ENCODE measurements at regions not wholly inside any gene's neighbourhood (a gene's known extent, or its start where the extent isn't known, plus 50 kb on each side); places are given as distances from the start of the nearest gene placed in this dataset.

GRCh38 chr4:96003951-96004740 lies 164.3 kb downstream of the PDHA2 start:
- Mint-ChIP-seq H3K27ac (no peak overlapping the region), H3K27me3 (no peaks in the 10 kb centered on the region), H3K36me3 (no peaks in the 10 kb centered on the region), H3K4me1 (no peaks in the 10 kb centered on the region), H3K4me3 (no peak overlapping the region), H3K9me3 (peaks cover 0 to 10% (median 0%) of the 10 kb centered on the region in 5 donors)
- CTCF ChIA-PET: no interaction called here
- no peaks in the 10 kb centered on the region for H3K27me3 ChIP-seq (ENCODE audit: insufficient read depth, low read length, poor library complexity, severe bottlenecking)
- H3K9me3 ChIP-seq (ENCODE audit: low read length): no peaks in the 10 kb centered on the region
- no peak overlapping the region for H3K27ac ChIP-seq (ENCODE audit: low read depth, low read length)
- no peaks in the 10 kb centered on the region for H3K36me3 ChIP-seq (ENCODE audit: insufficient read depth, low read length)
- no peaks in the 10 kb centered on the region for H3K4me1 ChIP-seq (ENCODE audit: insufficient read depth, low read length)
- POLR2A ChIA-PET: no interaction called here
- no peak overlapping the region for H3K4me3 ChIP-seq (ENCODE audit: low read length)
- no peak for DNase-seq

GRCh38 chr4:96009427-96010119 lies 169.7 kb downstream of the PDHA2 start:
- Histone ChIP-seq H3K36me3 (ENCODE audit: insufficient read depth, low read length) (no peaks in the 10 kb centered on the region), H3K9me3 (ENCODE audit: low read length) (no peaks in the 10 kb centered on the region), H3K27me3 (ENCODE audit: insufficient read depth, low read length, poor library complexity, severe bottlenecking) (no peaks in the 10 kb centered on the region), H3K4me1 (ENCODE audit: insufficient read depth, low read length) (no peaks in the 10 kb centered on the region), H3K27ac (ENCODE audit: low read depth, low read length) (no peak overlapping the region), H3K4me3 (ENCODE audit: low read length) (no peak overlapping the region)
- H3K36me3 Mint-ChIP-seq: no peaks in the 10 kb centered on the region
- H3K4me1 Mint-ChIP-seq: no peaks in the 10 kb centered on the region
- no peak overlapping the region for H3K4me3 Mint-ChIP-seq
- peaks cover 0 to 8% (median 3%) of the 10 kb centered on the region in 5 donors for H3K9me3 Mint-ChIP-seq
- ChIA-PET CTCF (no interaction called here), POLR2A (no interaction called here)
- DNase-seq: no peak
- H3K27ac Mint-ChIP-seq: no peak overlapping the region
- H3K27me3 Mint-ChIP-seq: no peaks in the 10 kb centered on the region

GRCh38 chr4:96012687-96013086 lies 172.8 kb downstream of the PDHA2 start:
- no peaks in the 10 kb centered on the region for H3K36me3 ChIP-seq (ENCODE audit: insufficient read depth, low read length)
- H3K27me3 Mint-ChIP-seq: no peaks in the 10 kb centered on the region
- peaks cover 0 to 6% (median 3%) of the 10 kb centered on the region in 5 donors for H3K9me3 Mint-ChIP-seq
- H3K36me3 Mint-ChIP-seq: no peaks in the 10 kb centered on the region
- no peaks in the 10 kb centered on the region for H3K4me1 Mint-ChIP-seq
- no peak overlapping the region for H3K4me3 Mint-ChIP-seq
- ChIA-PET CTCF (no interaction called here), POLR2A (no interaction called here)
- H3K27ac ChIP-seq (ENCODE audit: low read depth, low read length): no peak overlapping the region
- H3K9me3 ChIP-seq (ENCODE audit: low read length): no peaks in the 10 kb centered on the region
- no peak for DNase-seq
- H3K4me1 ChIP-seq (ENCODE audit: insufficient read depth, low read length): no peaks in the 10 kb centered on the region
- H3K4me3 ChIP-seq (ENCODE audit: low read length): no peak overlapping the region
- H3K27ac Mint-ChIP-seq: no peak overlapping the region
- H3K27me3 ChIP-seq (ENCODE audit: insufficient read depth, low read length, poor library complexity, severe bottlenecking): no peaks in the 10 kb centered on the region

GRCh38 chr4:96016634-96017299 lies 176.9 kb downstream of the PDHA2 start:
- Mint-ChIP-seq H3K4me3 (no peak overlapping the region), H3K9me3 (peaks cover 0 to 5% (median 0%) of the 10 kb centered on the region in 5 donors), H3K27me3 (no peaks in the 10 kb centered on the region), H3K36me3 (no peaks in the 10 kb centered on the region), H3K27ac (no peak overlapping the region), H3K4me1 (no peaks in the 10 kb centered on the region)
- POLR2A ChIA-PET: no interaction called here
- DNase-seq: no peak
- H3K27me3 ChIP-seq (ENCODE audit: insufficient read depth, low read length, poor library complexity, severe bottlenecking): no peaks in the 10 kb centered on the region
- CTCF ChIA-PET: no interaction called here
- no peaks in the 10 kb centered on the region for H3K9me3 ChIP-seq (ENCODE audit: low read length)
- H3K4me3 ChIP-seq (ENCODE audit: low read length): no peak overlapping the region
- no peaks in the 10 kb centered on the region for H3K4me1 ChIP-seq (ENCODE audit: insufficient read depth, low read length)
- H3K36me3 ChIP-seq (ENCODE audit: insufficient read depth, low read length): no peaks in the 10 kb centered on the region
- no peak overlapping the region for H3K27ac ChIP-seq (ENCODE audit: low read depth, low read length)

GRCh38 chr4:96025011-96025410 lies 185.1 kb downstream of the PDHA2 start:
- ChIA-PET CTCF (no interaction called here), POLR2A (no interaction called here)
- DNase-seq: no peak
- Histone ChIP-seq H3K27ac (ENCODE audit: low read depth, low read length) (no peak overlapping the region), H3K9me3 (ENCODE audit: low read length) (no peaks in the 10 kb centered on the region), H3K4me3 (ENCODE audit: low read length) (no peak overlapping the region), H3K27me3 (ENCODE audit: insufficient read depth, low read length, poor library complexity, severe bottlenecking) (no peaks in the 10 kb centered on the region), H3K4me1 (ENCODE audit: insufficient read depth, low read length) (no peaks in the 10 kb centered on the region), H3K36me3 (ENCODE audit: insufficient read depth, low read length) (no peaks in the 10 kb centered on the region)
- Mint-ChIP-seq H3K4me3 (no peak overlapping the region), H3K9me3 (peaks cover 0 to 8% (median 1%) of the 10 kb centered on the region in 5 donors), H3K36me3 (no peaks in the 10 kb centered on the region), H3K27ac (no peak overlapping the region), H3K4me1 (no peaks in the 10 kb centered on the region), H3K27me3 (no peaks in the 10 kb centered on the region)

- Histone ChIP-seq H3K9me3 (ENCODE audit: low read length) (no peaks in the 10 kb centered on the region), H3K27me3 (ENCODE audit: insufficient read depth, low read length, poor library complexity, severe bottlenecking) (no peaks in the 10 kb centered on the region), H3K4me3 (ENCODE audit: low read length) (no peak overlapping the region), H3K36me3 (ENCODE audit: insufficient read depth, low read length) (no peaks in the 10 kb centered on the region), H3K4me1 (ENCODE audit: insufficient read depth, low read length) (no peaks in the 10 kb centered on the region), H3K27ac (ENCODE audit: low read depth, low read length) (no peak overlapping the region)
- H3K36me3 Mint-ChIP-seq: no peaks in the 10 kb centered on the region
- peaks cover 0 to 14% (median 5%) of the 10 kb centered on the region in 5 donors for H3K9me3 Mint-ChIP-seq
- POLR2A ChIA-PET: no interaction called here
- no peaks in the 10 kb centered on the region for H3K27me3 Mint-ChIP-seq
- DNase-seq: no peak
- H3K4me1 Mint-ChIP-seq: no peaks in the 10 kb centered on the region
- CTCF ChIA-PET: no interaction called here
- no peak overlapping the region for H3K27ac Mint-ChIP-seq
- no peak overlapping the region for H3K4me3 Mint-ChIP-seq
Measured at GRCh38 chr4:96035727-96036126, 195.8 kb downstream of the PDHA2 start.

GRCh38 chr4:96036781-96037180 lies 196.9 kb downstream of the PDHA2 start:
- H3K27ac ChIP-seq (ENCODE audit: low read depth, low read length): no peak overlapping the region
- H3K4me3 ChIP-seq (ENCODE audit: low read length): no peak overlapping the region
- H3K4me1 Mint-ChIP-seq: no peaks in the 10 kb centered on the region
- no peaks in the 10 kb centered on the region for H3K9me3 ChIP-seq (ENCODE audit: low read length)
- H3K27me3 ChIP-seq (ENCODE audit: insufficient read depth, low read length, poor library complexity, severe bottlenecking): no peaks in the 10 kb centered on the region
- CTCF ChIA-PET: no interaction called here
- H3K9me3 Mint-ChIP-seq: peaks cover 0 to 13% (median 5%) of the 10 kb centered on the region in 5 donors
- no peak overlapping the region for H3K4me3 Mint-ChIP-seq
- no peaks in the 10 kb centered on the region for H3K27me3 Mint-ChIP-seq
- H3K36me3 Mint-ChIP-seq: no peaks in the 10 kb centered on the region
- POLR2A ChIA-PET: no interaction called here
- no peaks in the 10 kb centered on the region for H3K4me1 ChIP-seq (ENCODE audit: insufficient read depth, low read length)
- no peak overlapping the region for H3K27ac Mint-ChIP-seq
- no peaks in the 10 kb centered on the region for H3K36me3 ChIP-seq (ENCODE audit: insufficient read depth, low read length)
- no peak for DNase-seq

GRCh38 chr4:96037705-96038104 lies 197.8 kb downstream of the PDHA2 start:
- H3K4me3 Mint-ChIP-seq: no peak overlapping the region
- peaks cover 0 to 18% (median 5%) of the 10 kb centered on the region in 5 donors for H3K9me3 Mint-ChIP-seq

More at GRCh38 chr4:96037705-96038104, 197.8 kb downstream of the PDHA2 start:
- H3K36me3 Mint-ChIP-seq: no peaks in the 10 kb centered on the region
- CTCF ChIA-PET: no interaction called here
- H3K4me3 ChIP-seq (ENCODE audit: low read length): no peak overlapping the region
- no peaks in the 10 kb centered on the region for H3K4me1 ChIP-seq (ENCODE audit: insufficient read depth, low read length)
- DNase-seq: no peak
- H3K27me3 Mint-ChIP-seq: no peaks in the 10 kb centered on the region
- no peaks in the 10 kb centered on the region for H3K27me3 ChIP-seq (ENCODE audit: insufficient read depth, low read length, poor library complexity, severe bottlenecking)
- H3K4me1 Mint-ChIP-seq: no peaks in the 10 kb centered on the region
- H3K9me3 ChIP-seq (ENCODE audit: low read length): no peaks in the 10 kb centered on the region
- H3K27ac Mint-ChIP-seq: no peak overlapping the region
- H3K27ac ChIP-seq (ENCODE audit: low read depth, low read length): no peak overlapping the region
- POLR2A ChIA-PET: no interaction called here
- H3K36me3 ChIP-seq (ENCODE audit: insufficient read depth, low read length): no peaks in the 10 kb centered on the region

All from CD8-positive, alpha-beta memory T cell (primary cell).